Lung (tissue), 11 donors: ENCODE measurements at regions not wholly inside any gene's neighbourhood (a gene's known extent, or its start where the extent isn't known, plus 50 kb on each side); places are given as distances from the start of the nearest gene placed in this dataset.

Experiments
- ATAC-seq: fragments of 200-7000 bp; cut with Tn5 transposase; one replicate; pipeline ENCODE4 v1.9.1; 2020; ENCODE audit warnings: moderate number of reproducible peaks; ENCODE audit not compliant: insufficient read depth, low FRiP score
- DNase-seq, 3 donors: peaks; one replicate each; pipeline ENCODE4 v3.0.0-alpha.2; 2013 to 2017
- H3K27ac ChIP-seq, 2 donors: one replicate each; pipeline ENCODE4 v1.5.1; 2013; ENCODE audit warnings: mild to moderate bottlenecking in 2 of 2, moderate library complexity in 2 of 2, control low read depth in 1 of 2, inconsistent platforms in 1 of 2, low read depth in 1 of 2, low read length in 1 of 2
- H3K27me3 ChIP-seq, 3 donors: one replicate each; pipeline ENCODE4 v1.5.1; 2013; ENCODE audit warnings: low read length in 2 of 3; ENCODE audit not compliant: control insufficient read depth in 3 of 3, insufficient read depth in 3 of 3
- H3K36me3 ChIP-seq, 4 donors: one replicate each; pipeline ENCODE4 v1.5.1; 2013; ENCODE audit warnings: low read length in 4 of 4, mild to moderate bottlenecking in 1 of 4, moderate library complexity in 1 of 4; ENCODE audit not compliant: control insufficient read depth in 4 of 4, insufficient read depth in 4 of 4
- H3K4me1 ChIP-seq, 5 donors: one replicate each; pipeline ENCODE4 v1.5.1; 2013; ENCODE audit warnings: low read length in 5 of 5, mild to moderate bottlenecking in 2 of 5, moderate library complexity in 1 of 5; ENCODE audit not compliant: control insufficient read depth in 5 of 5, insufficient read depth in 5 of 5
- H3K4me3 ChIP-seq: one replicate; pipeline ENCODE4 v1.5.1; 2013; ENCODE audit warnings: mild to moderate bottlenecking, control low read depth, moderate library complexity
- H3K9ac ChIP-seq, 2 donors: one replicate each; pipeline ENCODE4 v1.5.1; 2013; ENCODE audit warnings: low read length in 2 of 2, control low read depth in 1 of 2; ENCODE audit not compliant: insufficient read depth in 1 of 2
- H3K9me3 ChIP-seq, 4 donors: one replicate each; pipeline ENCODE4 v1.5.1; 2013; ENCODE audit warnings: low read length in 3 of 4, mild to moderate bottlenecking in 1 of 4, moderate library complexity in 1 of 4; ENCODE audit not compliant: control insufficient read depth in 4 of 4, insufficient read depth in 3 of 4
- WGBS, 2 donors: extraction: QIAGEN DNeasy Blood & Tissue Kit; methylation state at CpG; one replicate each; pipeline ENCODE4 v1.1.7; 2013; 5-methylcytosine and 5-hydroxymethylcytosine counted together
- TF ChIP-seq, protein P1 (sequence below): IDR thresholded peaks from 2 replicates; pipeline ENCODE4 v1.5.1; 2012; ENCODE audit warnings: mild to moderate bottlenecking; ENCODE audit errors: control extremely low read depth, extremely low read depth
- donor health status: control.
- donor health status: control.
- donor health status: Bipolar disorder and iron deficiency.
- donor health status: healthy.
- donor health status: DM: yes; HTN: yes; CAD: no.

DNA sequence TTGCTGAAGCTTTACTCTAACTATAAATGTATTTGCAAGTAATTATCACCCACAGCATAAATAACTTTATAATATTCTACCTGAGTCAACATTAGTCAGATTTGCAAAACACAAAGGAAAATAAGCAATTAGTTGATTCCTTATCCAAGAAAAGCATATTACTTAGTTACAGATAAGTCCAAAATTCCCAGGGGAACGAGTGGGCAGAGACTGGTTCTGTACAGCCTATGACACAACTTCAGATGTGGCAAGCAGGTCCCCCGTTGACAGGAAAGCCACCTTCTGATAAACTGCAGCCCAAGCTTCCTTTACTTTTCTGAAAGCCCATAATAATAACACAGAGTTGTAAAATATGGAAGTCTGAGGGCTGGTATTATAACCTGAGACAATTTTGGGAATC lies 62.4 kb upstream of the NDP start:
- 24 to 54% methylated on average over 2 of the region's 2 CpGs for WGBS, 2 donors
- Histone ChIP-seq H3K4me1 (no peaks in the 10 kb centered on the region), H3K4me3 (no peak overlapping the region), H3K9ac (no peak overlapping the region), H3K9me3 (no peaks in the 10 kb centered on the region), H3K27me3 (peaks cover 3 to 40% (median 19%) of the 10 kb centered on the region in 3 donors), H3K27ac (no peak overlapping the region), H3K36me3 (no peaks in the 10 kb centered on the region)
- TF ChIP-seq, protein P1, sequence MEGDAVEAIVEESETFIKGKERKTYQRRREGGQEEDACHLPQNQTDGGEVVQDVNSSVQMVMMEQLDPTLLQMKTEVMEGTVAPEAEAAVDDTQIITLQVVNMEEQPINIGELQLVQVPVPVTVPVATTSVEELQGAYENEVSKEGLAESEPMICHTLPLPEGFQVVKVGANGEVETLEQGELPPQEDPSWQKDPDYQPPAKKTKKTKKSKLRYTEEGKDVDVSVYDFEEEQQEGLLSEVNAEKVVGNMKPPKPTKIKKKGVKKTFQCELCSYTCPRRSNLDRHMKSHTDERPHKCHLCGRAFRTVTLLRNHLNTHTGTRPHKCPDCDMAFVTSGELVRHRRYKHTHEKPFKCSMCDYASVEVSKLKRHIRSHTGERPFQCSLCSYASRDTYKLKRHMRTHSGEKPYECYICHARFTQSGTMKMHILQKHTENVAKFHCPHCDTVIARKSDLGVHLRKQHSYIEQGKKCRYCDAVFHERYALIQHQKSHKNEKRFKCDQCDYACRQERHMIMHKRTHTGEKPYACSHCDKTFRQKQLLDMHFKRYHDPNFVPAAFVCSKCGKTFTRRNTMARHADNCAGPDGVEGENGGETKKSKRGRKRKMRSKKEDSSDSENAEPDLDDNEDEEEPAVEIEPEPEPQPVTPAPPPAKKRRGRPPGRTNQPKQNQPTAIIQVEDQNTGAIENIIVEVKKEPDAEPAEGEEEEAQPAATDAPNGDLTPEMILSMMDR = no peak
- no peak for DNase-seq
- ATAC-seq = no peak

- ATAC-seq (no peak), DNase-seq (no peak)
- Histone ChIP-seq H3K27ac (no peak overlapping the region), H3K4me1 (no peaks in the 10 kb centered on the region), H3K9me3 (no peaks in the 10 kb centered on the region), H3K9ac (no peak overlapping the region), H3K27me3 (peaks cover 0 to 38% (median 12%) of the 10 kb centered on the region in 3 donors), H3K4me3 (no peak overlapping the region), H3K36me3 (no peaks in the 10 kb centered on the region)
- TF ChIP-seq, protein P1 = no peak
- WGBS, 2 donors = 23 to 43% methylated on average over 2 of the region's 2 CpGs
Observed at GRCh38 chrX:44032479-44032878, 59.3 kb upstream of the NDP start.

GRCh38 chrX:44025555-44025954 lies 52.4 kb upstream of the NDP start:
- H3K27ac ChIP-seq = no peak overlapping the region
- no peaks in the 10 kb centered on the region for H3K36me3 ChIP-seq
- H3K9me3 ChIP-seq = no peaks in the 10 kb centered on the region
- ATAC-seq (no peak), DNase-seq (no peak)
- H3K4me1 ChIP-seq = no peaks in the 10 kb centered on the region
- no peak overlapping the region for H3K9ac ChIP-seq
- WGBS, 2 donors = 49 to 67% methylated on average over 1 of the region's 1 CpG
- no peak overlapping the region for H3K4me3 ChIP-seq
- peaks cover 0 to 20% (median 2%) of the 10 kb centered on the region in 3 donors for H3K27me3 ChIP-seq
- TF ChIP-seq, protein P1 = no peak
